Stromal cell of bone marrow (primary cell): ENCODE measurements at regions not wholly inside any gene's neighbourhood (a gene's known extent, or its start where the extent isn't known, plus 50 kb on each side); places are given as distances from the start of the nearest gene placed in this dataset.

Source experiments
- DNase-seq: peaks from one replicate; pipeline ENCODE4 v3.0.0-alpha.2; 2012; ENCODE audit warnings: low read depth

DNA sequence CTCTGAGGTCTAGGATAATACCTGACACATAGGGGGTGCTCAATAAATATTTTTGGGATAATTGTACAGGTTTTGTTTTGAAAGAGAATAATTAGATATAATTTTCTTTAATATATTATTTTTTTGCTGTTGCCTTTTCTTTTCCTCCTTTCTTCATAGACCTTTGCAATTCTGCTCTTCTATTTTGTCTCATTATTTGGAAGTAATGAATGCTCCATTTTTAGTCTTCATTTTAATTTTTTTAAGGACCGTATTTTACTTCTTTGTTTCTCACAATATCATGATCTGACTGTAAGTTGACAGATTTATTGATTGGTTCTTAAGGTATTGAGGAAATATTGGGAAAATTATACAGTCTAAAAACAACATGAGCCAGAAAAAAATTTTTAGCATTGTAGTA, 150.5 kb upstream of the TMC3 start:
- DNase-seq: no peak

DNA sequence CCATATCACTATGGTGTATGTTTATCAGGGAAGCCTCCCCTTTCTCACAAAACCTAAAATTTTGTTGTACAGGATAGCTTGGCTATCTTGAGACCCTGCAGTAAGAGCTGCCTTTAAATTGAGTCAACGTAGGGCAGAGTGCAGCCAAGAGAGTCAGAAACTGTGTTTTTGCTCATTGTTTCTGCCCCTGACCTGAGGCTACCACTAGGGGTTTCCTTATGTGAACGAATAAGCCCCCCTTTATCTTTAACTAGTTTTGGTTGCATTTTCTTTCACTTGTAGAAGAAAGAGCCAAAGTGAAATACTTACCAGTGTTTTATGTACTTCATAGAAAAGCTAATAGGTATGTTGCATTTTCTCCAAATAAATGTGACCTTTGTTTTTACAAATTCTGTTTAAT, 149.9 kb upstream of the TMC3 start:
- no peak for DNase-seq

DNA sequence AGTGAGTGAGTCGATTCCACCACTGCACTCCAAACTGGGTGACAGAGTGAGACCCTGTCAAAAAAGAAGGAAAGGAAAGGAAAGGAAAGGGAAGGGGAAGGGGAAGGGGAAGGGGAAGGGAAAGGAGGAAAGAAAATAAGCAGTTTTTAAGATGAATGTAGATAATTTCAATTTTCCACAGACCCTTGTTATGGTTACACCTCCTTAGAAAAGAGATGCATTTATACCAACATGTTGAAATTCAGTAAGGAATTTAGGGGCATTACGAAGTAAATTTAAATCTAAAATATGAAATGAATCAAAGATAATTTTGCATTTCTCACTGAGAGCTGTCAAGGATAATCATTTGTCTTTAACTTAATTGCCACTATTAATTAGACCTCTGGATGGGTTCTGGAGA, 146.5 kb upstream of the TMC3 start:
- DNase-seq: no peak

DNA sequence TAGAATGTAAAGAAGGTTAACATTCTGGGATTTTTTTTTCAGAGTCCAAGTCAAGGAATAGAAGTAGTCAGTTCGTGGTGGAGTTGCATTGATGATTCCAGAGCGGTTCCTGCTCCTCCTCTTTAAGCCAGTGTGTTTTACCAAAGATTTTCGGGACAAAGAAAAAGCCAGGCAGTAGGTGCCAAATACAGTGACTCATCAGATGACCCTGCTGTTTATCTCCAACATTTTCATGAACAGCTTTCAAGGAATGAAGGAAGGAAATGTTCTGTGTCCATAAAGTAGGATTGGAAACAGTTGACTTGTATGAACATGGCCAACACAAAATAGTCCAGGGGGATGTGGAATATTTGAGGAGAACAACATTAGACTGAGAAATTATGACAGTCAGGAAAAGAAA, 142.4 kb upstream of the TMC3 start:
- peak; percentile 49 for DNase-seq

DNA sequence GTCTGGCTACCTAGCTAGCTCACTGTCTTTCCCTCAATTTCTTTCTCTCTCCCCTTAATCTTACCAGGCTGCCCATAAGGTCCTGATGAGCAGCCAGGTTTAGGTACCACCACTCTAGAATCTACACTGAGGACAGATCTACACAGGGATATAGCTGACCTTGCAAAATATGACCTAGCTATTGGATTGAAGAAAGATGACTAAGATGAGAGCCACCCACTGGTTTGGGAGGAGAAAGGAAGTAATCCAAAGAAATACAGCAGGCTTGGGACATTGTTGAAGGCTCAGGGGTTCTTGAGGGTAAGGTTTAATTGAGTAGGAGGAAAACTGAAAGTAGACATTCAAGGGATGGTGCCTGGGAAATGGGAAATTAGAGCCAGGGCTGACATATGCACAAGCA, 142.0 kb upstream of the TMC3 start:
- no peak for DNase-seq

DNA sequence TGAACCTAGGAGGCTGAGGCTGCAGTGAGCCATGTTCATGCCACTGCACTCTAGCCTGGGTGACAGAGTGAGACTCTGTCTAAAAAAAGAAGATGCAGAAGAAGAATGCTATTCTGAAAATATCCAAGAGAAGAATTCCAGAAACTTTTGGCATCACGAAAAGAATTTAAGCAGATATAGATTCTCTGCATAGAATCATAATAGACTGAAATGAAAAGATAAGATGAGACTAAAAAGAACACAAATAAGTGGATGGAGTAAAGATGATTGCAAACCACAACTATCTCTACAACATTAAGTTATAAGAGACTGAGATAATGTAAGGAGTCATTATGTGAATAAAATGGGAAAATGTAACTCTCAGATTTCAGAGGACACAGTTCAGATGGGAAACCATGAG, 140.7 kb upstream of the TMC3 start:
- DNase-seq: no peak

DNA sequence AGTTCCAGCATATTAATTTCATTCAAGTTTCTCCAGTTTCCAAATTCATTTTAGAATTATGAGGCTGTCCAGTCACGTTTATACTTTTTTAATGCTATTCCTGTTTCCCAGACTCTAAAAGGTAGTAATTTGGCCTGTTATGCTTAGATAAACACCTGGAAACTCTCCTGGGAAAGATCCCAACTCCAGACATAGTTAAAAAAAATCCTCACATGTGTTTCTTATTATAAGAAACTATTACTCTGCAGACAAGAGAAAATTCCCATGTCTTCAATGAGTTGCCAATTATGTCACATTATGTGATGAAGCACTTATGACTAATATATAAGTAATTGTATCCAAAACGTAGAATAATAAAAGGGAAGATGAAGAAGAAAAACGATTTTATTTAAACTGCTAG, 137.1 kb upstream of the TMC3 start:
- peak; percentile 32 for DNase-seq

DNA sequence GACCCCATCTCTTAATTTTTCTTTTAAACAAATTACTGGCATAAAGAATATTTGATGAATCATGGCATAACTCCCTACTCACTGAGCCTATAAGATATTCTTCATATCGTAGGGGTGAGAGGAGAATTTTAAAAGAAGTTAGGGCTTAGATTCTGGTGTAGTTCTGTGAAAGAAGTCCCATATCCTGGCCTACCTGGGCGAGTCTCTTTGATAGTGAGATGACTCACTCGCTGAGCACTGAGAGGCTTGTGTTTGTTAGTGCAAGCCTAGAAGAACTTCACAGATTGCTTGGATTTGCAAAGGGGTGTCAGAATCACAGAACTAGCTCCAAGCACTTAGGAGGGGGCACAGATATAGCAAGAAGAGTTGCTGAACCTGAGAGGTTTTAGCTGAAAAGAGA, 133.8 kb upstream of the TMC3 start:
- no peak for DNase-seq

DNA sequence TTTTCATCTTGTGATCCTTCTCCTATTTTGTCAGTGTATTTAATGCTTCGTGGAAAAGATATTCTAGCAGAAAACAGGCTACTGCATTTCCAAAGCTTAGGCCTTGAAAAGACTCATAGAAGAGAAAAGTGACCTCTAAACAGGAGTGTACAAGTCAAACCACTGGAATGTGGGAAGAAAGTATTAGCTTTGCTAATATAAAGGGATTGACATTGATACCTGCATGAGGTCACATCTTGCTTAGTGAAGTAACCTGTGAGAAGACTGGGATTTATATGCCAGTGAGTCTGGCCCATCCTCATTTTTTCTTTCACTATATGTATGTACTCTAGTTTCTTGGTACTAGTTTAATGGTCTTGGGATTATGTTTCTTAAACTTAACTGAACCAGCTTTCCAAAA, 132.9 kb upstream of the TMC3 start:
- DNase-seq: no peak

DNA sequence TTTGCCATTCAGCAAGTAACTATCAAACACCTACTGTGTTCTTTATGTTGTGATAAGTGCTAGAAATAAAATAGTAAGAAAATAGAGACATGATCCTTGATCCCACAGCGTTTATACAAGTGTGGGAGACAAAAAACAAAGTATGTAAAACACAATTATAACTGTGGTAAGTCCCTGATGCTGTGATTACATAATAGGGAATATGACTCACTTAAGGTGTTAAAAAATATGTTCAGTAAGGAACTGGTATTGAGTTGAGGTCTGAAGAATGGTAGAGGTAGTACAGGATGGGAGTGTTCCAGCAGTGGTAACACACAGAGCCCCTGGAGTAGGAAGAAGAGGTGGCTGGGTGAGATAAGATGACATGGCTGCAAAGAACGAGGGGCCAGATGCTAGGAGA, 132.1 kb upstream of the TMC3 start:
- DNase-seq: no peak

DNA sequence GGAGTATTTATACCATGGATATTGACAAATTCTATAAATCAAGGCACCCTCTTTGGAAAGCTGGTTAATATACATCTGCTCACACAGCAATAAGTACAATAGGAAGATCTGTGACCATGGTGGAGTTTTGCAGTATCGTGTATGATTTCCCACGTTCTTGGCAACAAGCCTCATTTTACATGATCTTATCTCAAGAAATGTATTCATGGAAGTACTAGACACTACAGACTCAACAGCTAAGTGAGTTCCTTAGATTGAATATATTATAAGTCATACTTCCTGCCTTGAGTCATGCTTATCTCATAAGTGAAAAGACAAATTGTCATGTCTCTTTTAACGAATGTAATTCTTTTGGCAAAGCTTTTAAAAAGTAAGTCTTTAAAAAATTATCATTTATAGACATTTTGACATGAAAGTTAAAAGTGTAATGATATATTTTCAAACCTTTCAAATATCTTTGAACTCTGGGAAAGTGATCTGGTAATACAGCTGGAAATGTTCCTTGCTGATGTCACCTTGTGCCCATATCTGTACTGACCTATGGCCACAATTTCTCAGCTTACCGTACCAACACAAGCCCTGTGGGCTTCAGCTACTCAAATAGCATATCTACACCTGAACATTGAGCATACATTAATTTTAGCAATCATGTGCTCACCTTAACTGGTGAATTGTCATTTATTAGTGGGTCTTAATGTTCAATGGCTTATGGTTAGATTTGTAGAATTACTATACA, 130.3 kb upstream of the TMC3 start:
- DNase-seq: no peak

DNA sequence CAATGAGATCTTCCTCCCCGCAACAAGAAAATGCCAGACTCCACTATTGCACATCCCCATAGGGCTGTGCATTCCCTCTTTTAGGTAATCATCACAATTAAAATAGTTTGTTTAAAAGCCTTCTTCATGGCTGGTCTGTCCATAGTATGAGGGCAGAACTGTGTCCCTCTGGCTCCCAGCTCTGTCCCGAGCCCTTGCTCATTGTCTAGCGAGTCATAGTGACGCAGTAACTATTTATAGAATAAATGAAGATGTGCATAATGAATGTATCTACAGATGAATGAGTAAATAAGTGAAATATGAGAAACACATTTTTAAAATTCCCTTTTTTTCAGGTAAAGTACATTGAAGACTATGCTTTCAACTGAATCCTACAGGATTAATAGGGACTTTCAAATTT, 128.4 kb upstream of the TMC3 start:
- DNase-seq: no peak

DNA sequence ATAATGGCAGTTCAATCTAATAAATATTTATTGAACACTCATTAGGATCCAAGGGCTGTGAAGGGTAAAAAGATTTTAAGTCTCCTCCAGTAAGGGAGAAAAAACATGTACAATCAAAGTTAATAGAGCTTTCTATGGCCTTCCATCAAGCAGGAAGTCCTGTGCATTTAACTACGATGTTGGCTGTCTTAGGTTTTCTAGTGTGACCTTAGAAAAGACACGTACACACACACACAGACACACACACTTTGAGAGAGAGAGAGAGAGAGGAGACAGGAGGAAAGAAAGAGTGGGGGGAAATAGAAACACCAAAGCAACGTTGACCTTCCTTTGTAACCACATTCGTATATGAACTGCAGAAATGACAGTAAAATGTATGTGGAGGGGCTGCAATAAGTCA, 126.1 kb upstream of the TMC3 start:
- no peak for DNase-seq

DNA sequence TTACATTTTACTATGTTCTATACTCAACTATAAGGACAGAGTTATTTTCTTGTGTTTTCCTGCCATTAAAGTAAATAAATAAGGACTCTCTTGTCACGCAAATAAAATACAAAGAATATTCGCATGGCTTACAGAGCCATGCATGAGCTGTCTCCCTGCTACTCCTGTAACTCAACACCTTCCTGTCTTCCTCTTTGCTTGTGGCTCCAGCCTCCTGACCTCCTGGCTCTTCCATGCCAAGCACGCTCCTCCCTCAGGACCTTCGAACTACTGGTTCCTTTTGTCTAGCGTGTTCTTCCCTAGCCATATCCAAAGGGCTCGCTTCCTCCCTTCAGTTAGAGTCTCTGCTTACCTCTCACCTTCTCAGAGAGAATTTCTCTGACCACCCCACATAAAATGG, 124.3 kb upstream of the TMC3 start:
- DNase-seq: no peak

DNA sequence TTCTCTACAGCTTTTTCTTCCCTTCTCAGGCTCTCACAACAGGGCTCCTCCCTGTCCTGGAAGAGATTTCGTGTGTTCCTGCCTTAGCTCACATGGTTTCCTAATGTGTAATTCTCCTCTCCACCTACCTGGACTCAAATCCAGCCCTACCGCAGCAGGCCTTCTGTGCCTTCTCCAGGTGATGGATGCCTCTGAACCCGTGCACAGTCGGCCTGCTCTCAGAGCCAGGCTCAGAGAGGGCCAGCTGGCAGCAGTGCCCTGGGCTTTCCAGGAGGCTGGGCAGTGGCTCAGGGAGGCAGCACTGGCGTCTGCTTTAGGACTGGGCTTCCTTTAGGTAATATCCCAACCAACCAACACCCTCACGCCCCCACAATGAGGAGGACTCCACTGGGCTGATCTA, 123.2 kb upstream of the TMC3 start:
- no peak for DNase-seq

DNA sequence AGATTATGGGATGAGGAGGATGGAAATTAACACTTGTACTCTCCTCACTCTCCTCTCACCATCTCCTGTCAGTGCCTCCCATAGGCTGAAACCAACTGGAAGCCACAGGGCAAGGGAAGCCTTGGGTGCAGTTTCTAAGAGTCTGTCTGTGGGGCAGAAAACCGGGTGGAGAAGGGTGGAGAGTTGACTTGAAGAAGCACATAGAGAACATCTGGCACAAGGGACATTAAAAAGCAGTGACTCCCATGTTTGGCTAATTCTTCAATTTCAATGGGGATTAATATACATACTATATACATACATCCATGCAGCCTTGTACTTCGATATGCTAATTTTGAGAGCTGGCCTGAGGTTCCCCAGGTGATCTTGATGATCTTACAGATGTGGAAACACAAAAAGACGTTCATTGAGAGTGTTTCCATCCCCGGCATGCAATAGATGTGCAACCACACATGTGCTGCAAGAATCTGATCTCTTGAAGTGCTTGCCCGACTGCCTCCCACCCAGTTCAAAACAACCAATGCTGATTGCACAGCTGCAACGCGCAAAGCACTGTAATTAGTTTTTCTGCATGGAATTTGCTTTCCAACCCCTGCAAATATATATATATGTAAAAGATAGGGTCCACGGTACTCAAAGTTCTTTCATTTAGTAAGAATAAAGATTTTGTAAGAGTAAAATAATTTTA, 121.9 kb upstream of the TMC3 start:
- no peak for DNase-seq

DNA sequence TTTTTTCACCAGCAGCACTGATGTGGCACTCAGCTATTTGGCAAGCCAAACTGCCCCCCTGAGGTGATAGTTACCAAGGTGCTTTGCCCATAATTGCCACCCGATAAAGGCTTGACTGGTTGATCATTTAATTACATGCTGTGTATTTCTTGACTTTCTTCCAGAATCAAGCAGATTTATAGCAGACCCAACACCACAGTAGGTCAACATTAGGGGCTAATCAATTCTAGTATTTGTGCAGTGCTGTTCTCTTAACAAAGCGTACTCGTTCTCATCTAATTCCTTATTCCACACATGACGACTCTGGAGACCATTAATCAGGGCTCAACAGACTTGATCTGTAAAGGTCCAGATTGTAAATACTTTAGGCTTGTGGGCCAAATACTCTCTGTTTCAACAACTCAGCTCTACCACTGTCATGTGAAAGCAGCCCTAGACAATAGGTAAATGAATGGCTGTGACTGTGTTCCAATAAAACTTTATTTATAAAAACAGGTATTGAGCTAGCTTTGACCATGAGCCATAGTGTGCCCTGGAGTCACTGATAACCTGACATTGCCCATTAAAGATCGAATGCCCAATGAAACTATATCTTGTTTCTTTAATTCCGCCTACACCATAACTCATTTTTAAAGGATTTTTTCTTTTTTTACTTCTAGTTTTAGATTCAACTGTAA, 119.1 kb upstream of the TMC3 start:
- DNase-seq: no peak

DNA sequence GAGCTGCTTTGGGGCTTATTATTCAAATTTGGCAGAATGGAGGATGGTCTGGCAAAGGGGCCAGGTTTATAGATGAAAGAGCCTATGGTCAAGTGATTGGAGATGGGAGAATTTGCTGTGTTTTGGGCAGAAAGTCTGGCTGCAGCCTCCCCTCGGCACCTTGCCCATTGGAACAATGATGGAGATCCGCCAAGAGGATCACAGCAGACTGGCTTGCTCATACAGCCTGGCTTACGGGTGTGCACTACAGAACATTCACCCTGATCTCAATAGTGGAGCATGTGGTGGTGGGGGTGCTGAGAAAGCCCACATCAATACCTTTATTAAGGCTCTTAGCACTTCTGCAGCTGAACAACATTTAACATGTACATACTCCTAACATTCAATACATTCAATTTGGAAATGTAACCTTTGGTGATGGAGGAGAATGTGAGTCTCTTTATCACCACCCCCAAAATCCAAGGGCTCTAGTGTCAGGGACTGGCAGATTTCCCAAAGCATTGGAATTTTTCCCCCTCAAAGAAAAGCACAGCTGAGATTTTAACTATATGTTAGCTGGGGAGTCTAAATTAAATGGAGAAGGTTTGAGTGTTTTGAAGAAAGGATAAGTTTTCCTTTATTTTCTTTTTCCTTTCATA, 118.4 kb upstream of the TMC3 start:
- DNase-seq: peak; percentile 34

DNA sequence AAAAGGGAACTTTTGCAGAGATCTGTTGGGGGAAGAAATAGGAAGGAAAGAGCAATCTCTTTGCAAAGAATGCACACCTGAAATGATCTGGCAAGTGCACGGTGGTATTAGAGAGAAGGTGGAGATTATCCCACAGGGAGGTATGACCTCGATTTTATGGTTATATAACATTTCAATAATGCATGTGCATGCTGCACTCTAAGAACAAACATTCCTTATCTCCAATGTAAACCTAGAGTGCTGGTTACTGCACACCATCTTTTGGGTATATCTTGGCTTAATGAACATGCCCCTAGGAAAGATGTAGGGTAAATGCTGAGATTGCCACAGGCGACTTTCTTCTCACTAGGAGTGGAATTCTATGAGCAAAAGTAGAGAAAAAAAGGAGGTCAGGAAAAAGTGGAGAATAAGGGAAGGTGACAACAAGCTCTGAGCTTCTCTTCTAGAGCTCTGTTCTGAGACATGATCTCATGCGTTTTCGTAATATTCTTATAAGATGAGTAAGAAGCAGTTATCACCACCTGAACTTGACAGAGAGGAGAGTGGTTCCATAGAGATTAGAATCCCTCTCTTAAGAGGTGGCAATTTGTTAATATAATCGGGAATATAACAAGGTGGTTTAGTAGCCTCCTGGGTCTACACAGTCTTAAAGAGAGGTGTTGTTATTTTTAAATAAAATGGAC, 117.5 kb upstream of the TMC3 start:
- DNase-seq: no peak

DNA sequence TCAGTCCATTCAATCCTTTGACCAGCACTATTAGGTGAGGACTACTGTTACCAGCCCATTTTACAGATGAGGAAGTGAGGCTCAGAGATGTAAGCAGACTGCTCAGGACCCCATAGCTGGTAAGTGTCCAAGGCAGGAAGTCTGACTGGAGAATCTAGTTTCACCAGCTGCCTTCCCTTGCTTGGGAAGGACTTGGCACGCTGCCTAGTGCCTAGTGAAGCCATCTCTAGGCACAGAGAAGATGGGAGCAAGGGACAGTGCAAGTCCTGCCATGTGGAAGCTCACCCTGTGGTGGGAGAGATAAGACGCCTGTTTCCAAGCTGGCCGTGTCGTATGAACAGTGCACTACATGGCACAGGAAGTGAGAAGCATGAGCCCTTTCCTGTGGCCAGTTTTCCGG, 111.8 kb upstream of the TMC3 start:
- no peak for DNase-seq

DNA sequence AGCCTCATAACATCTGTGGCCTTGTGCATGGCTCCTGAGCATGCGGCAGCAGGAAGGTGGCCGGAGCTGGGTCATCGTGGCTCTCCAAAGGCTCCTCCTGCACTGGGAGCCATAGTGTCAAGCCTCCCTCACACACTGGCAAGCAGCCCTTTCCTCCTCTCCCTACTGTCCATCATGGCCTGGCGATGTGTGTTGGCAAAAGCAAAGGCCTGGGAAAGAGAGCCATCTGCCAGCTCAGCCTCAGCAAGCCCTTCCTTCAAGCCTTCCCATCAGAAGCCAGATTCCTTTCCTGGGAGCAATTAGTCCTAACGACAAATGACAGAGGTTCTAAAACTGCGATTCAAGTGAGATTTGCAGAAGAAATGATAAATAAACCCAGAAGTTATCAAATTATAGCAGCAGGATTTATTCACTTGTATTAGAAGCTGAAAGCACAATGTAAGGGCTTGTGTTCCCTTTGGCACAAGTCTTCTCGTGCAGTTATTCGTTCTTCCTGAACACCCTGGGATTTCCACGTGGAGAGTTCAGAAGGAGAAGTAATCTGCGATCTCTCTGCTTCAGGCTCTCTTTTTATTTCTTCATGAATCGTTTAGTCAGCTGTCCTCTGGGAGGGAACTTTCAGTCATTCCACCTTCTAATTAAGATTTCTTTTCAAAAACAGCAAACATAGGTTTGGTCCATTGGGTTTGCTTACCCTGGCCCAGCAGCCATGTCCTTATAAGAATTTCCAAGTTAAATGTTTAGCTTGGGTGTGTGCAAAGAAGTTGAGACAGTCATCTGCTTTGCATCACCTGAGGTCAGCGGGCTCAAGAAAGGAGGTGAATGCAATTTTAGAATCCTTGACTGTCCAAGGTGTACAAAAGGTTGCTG, 110.3 kb upstream of the TMC3 start:
- no peak for DNase-seq
